T-helper 2 cell treated with Interferon-gamma antibody and Interleukin-4, amounts not matched to agents 100 ng/mL and 5 ng/mL, for 36 hours (primary cell): ENCODE measurements at regions not wholly inside any gene's neighbourhood (a gene's known extent, or its start where the extent isn't known, plus 50 kb on each side); places are given as distances from the start of the nearest gene placed in this dataset.

Experiments
- intact Hi-C: fragments of 100-400 bp; cut with micrococcal nuclease; formaldehyde crosslinking; loops from one replicate; pipeline ENCODE4 v1.15.1; 2023

GRCh38 chr2:239523954-239524330, 123.1 kb upstream of the HDAC4 start:
- intact Hi-C loops: no loop called here

- intact Hi-C loops: no loop called here
These were observed 122.5 kb upstream of the HDAC4 start for GRCh38 chr2:239523147-239523953.

DNA sequence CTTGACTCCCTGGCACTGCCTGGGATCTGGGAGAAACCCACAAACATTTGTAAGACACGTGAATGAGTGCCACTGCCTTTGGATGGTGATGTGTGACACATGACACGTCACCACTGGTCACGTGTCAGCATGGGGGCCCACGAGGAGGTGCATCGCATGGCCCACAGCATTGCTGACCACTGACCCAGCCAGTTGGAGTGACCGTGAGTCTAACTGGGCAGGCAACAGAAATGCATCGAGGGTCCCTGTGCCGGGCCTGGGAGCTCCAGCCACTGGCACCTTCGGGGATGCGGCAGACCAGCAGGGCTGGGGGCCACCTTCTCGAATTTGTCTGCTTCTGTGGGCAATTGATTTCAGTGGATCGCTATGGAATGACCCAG, 121.9 kb upstream of the HDAC4 start:
- intact Hi-C loops: no loop called here

GRCh38 chr2:239522002-239522739, 121.4 kb upstream of the HDAC4 start:
- intact Hi-C loops: no loop called here

DNA sequence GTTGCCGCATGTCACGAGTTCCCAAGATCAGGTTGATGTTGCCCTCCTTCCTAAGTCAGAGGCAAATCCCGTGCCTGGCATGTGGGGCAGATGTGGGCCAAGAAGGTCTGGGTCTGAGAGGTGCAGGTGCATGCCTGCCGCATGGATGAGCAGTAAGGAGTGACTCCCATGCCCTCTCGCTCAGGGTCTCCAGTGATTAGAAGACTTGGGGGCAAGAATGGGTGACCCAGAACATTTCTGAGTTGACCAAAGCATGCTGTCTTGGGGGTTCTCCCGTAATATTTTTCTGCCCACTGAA, 120.6 kb upstream of the HDAC4 start:
- intact Hi-C loops: no loop called here

DNA sequence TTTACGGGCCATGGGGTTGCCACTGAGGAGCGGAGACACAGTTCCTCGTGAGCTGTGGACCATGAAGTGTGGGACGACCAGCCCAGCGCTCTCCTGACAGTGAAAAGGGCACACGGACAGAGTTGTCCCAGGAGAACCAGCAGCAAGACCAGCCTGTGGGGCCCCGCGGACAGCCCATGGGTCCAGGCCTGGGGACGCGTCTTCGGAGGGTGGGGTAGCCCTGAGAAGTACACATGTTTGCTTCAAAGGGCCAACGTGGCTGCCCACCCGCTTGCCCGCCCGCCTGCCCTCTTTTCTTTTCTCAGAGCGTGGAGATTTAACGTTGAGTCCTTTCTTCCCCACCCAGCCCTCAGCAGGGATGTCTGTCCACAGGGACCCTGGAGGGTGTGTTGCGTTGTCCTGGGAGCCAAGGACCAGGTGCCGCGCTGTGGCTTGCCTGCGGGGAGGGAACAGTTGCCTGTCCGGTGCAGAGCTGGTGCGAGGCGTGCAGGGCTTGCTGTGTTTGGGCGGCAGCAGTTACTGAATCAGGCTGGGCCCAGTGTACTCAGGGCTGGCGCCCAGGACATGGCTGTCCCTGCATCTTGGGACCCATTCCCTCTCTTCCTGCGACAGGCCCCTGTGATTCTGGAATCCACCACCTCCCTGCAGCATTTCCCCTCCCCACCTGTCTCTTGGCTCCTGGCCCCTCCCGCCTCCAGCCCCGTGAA, 120.1 kb upstream of the HDAC4 start:
- intact Hi-C loops: no loop called here

DNA sequence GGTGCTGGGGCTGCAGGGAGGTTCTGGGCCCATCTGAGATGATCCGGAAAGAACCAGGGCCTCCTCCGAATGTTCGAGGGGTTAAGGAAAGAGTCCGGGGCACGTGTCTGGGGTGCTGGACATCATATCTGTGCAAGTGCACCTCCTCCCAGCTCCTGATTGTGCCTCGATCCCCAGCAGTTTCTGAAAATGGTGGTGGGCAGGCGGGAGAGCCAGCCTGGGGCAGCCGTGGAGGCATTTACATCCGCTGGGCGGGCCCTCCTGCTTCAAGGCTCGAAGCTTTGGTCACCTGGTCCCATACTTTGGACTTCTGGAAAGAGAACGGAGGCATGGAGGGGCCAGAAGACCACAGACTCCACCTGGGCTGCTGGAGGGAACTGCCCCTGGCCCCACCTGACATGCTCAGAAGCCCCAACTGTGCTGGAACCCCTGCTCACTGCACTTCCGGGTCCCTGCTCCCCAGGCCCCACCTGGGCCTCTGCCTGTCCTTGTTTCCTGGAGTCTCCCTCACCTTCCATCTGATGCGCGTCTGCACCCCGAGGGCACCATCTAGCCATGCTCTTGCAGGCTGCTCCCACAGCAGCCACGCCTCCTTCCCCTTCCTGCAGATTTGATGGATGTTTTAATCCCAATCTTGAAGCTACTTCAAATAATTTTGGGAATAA, 119.2 kb upstream of the HDAC4 start:
- intact Hi-C loops: no loop called here

DNA sequence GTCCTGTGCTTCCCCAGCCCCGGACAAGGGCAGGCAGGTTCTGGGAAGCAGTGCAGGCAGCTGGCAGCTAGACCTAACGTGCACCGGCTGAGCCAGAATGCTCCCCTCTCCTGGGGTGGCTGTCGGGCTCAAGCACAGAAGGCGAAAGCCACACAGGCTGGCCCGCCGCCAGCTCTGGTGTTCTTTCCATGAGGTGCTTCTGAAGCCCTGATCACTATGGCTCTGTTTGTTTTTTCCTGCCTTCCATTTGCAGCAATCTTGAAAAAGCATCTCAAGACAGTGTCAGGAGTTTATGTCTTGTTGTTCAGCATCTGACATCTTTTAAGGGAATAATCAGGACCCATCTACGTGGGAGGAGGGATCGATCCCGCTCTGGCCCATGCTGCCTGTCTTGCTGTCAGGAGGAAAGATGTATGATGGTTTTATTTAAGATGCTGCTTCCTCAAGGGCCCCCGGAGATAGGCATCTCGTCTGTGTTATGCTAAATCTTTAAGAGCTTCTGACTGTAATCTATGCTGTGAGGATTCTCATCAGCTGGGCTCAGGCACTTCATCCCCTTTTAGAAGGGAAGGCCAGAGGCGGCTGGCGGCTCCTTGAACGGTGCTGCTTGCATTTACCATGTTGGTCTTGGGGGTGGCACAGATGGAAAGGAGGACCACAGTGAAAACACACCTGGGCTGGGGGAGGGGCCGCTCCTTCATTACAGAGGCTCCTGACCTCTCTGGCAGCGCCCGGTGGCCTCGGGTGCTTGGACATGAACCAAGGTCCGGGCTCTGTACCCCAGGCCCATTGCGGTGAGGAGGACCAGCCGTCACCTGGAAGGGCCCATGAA, 118.5 kb upstream of the HDAC4 start:
- intact Hi-C loops: no loop called here

- intact Hi-C loops: no loop called here
These were observed 117.7 kb upstream of the HDAC4 start for GRCh38 chr2:239518286-239519088.

GRCh38 chr2:239517686-239518085, 116.9 kb upstream of the HDAC4 start:
- intact Hi-C loops: no loop called here

DNA sequence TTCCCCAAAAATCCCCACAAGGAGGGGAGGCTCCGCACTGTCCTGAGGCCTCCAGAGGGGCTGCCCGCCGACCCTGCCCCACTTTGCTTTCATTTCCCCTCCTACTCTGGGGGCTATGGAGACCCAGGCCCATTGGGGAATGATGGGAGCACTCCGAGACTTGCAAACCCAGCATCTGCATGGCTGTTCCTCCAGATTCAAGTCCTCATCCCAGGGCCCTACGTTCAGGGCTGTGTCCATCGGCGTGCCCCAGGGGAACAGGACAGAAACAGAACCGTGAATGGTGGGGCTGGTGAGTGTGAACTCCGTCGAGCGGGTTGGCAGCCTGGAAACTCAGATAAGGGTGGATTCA, 116.1 kb upstream of the HDAC4 start:
- intact Hi-C loops: no loop called here

- intact Hi-C loops: no loop called here
These were observed 115.6 kb upstream of the HDAC4 start for GRCh38 chr2:239516286-239516953.

DNA sequence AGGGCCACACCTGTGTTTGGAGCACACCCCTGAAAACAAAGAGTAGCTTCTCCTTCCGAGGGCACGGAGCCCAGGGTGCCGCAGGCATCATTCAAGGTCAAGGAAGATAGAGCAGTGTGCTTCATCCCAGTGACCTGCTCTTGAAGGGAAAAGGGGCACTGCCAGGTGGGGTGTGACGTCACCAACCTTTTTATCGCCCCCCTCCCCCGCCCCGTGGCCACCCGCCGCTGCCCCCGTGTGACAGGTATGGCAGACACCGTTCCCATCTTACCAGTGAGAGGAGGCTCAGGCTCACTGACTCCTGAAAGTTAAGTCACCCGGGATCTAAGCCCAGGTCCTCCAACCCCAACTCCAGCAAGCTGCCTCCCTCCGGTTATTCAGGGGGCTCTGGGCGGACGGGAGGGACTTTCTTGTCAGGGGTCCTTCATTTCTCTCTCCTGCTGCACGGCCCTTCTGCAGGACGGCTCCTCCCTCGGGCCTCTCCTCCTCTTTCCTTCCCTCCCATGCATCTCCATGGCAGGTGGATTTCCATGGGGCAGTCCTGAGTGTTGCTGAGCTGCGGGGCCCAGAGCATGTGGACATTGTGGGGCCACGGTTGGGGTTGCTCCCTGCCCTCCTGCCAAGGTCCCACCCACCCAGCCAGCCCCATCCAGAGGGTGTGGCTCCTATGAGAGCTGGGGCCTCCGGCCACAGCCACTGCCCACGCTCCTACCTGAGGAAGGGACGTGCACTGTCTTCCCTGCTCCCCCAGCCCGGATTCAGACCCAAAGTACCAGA, 114.1 kb upstream of the HDAC4 start:
- intact Hi-C loops: no loop called here

- intact Hi-C loops: no loop called here
These were observed 111.2 kb upstream of the HDAC4 start for GRCh38 chr2:239512054-239512453.

GRCh38 chr2:239509373-239510143, 108.7 kb upstream of the HDAC4 start:
- intact Hi-C loops: no loop called here

- intact Hi-C loops: no loop called here
These were observed 107.4 kb upstream of the HDAC4 start for GRCh38 chr2:239508261-239508660.

DNA sequence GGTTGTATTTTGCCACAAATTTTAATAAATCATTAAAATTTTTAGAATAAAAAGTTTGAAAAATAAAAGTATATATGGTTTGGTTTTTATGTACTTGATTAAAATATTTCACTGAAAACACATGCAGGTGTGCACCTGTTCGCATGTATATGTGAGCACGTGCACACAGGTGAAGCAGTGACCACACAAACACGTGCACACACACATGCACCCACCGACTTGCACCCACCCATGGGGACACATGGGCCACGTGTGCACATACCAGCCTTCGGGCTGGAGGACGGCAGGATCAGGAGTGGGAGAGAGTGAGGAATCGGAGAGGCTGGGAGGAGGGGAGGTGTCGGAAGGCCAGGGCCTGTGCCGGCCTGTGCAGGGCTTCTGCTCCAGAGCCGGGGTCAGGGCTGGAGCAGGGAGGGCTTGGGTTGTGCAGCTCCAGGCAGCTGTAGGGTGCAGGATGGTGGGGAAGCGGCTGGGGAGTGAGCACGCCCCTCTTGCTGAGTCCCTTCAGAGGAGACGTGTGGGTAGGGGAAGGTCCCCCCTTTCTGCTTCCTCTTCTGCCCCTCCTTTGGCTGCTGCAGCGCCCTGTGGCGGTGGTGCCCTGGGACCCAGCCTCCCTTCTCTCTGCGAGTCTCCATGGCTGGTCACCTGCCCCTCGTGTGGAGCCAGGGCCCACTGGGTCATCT, 106.9 kb upstream of the HDAC4 start:
- intact Hi-C loops: no loop called here

- intact Hi-C loops: no loop called here
These were observed 106.1 kb upstream of the HDAC4 start for GRCh38 chr2:239506961-239507360.
